ENCODE measurements at regions not wholly inside any gene's neighbourhood (a gene's known extent, or its start where the extent isn't known, plus 50 kb on each side); places are given as distances from the start of the nearest gene placed in this dataset.
"Not testable (repeated sequence)": the region's sequence is repeated elsewhere in the genome, so short reads cannot be mapped to it uniquely, and the experiment has no call there.

DNA sequence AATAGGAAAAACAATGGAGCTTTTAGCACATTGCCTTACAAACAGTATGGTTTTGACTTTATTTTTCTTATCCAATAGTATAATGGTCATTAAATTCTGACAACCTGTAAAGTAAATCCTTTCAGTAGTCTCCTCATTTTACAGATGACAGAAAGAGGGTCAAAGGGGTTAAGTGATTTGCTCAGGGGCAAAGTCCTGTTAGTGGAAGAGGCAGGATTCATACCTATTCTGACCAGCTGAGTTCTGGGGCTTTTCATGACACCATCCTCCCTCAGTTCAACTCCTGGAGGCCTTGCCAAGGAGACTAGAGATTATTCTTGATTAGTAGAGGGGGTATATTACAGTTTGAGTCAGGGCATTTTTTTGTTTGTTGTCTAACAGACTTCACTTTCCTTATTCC lies 278.7 kb upstream of the DUSP10 start:
- no peak for DNase-seq

DNA sequence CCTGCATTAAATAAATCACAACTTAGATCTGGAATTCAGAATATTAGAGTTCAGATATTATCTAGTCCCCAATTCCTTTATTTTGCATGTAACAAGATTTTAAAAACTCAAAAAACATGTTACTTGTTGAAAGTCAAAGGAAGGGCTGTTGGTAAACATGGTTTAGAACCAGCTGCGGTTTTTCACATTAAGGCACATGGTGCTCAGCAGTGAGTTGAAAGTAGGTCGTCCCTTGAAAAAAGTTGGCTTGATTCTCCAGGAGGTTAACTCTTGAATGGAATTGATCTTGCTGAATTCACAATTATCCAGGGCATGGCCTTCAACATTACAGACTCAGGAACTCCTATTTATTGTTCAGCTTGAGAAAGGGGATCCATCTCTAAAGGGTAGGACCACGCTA lies 277.1 kb upstream of the DUSP10 start:
- no peak for DNase-seq

- DNase-seq, result no peak
These were observed 276.2 kb upstream of the DUSP10 start for GRCh38 chr1:222018041-222018440.

- no peak for DNase-seq
These were observed 273.8 kb upstream of the DUSP10 start for GRCh38 chr1:222015686-222016085.

DNA sequence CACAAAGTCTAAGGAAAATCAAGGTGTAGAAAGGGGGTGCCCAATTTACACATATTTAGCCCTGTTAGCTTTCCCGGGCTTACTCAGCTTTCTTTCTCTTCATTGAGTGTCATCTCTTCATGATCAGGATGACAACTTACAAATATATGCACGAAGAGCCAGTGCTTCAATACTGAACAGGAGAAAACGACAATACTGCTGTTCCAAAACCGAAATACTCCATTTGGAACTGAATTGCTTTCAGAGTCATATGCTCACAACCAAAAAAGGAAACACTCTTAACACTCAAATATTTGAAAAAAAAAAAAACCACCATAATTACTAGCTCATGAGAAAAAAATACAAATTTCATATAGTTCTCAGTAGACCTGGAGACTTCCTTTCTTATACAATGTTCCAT lies 272.1 kb upstream of the DUSP10 start:
- DNase-seq, result no peak

GRCh38 chr1:222012816-222013215 lies 270.9 kb upstream of the DUSP10 start:
- DNase-seq, result no peak

GRCh38 chr1:222010306-222010705 lies 268.4 kb upstream of the DUSP10 start:
- DNase-seq, result no peak

- no peak for DNase-seq
These were observed 267.3 kb upstream of the DUSP10 start for GRCh38 chr1:222009105-222009730.

DNA sequence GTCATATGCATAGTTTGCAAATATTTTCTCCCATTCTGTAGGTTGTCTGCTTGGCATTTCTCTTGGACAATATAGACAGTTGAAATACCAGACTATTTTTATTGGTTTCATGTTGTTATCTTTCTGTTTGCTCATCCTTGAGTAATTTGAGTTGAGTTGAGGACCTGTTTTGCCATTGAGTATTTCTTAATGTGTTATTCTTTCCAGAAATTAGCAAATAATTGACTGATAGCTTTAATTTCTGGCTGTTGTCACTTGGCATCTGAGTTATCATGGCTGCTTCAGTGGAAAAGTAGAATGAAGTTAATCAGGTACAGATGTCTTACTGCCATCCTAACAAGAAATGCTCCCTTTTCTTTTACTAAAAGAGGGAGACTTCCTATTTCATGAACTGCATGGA lies 264.8 kb upstream of the DUSP10 start:
- no peak for DNase-seq

DNA sequence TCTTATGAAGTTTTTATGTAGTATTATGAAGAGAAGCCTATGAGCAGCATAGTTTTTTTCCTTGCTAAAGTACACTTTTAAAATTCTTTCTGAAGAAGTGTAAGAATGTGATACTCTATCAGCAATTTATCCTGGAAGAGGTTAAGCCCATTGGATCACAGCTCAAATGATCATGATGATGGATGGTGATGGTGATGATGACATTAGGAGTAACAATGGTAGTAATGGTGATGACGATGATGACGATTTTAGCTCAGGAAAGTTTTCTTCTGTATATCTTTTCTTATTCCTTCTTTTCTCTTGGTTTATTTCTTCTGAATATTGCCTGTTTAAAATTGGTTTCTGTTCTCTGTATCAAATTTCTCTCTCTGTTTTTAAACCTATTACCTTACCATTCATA lies 262.9 kb upstream of the DUSP10 start:
- DNase-seq, result no peak

- DNase-seq, result no peak
These were observed 262.1 kb upstream of the DUSP10 start for GRCh38 chr1:222004034-222004433.

DNA sequence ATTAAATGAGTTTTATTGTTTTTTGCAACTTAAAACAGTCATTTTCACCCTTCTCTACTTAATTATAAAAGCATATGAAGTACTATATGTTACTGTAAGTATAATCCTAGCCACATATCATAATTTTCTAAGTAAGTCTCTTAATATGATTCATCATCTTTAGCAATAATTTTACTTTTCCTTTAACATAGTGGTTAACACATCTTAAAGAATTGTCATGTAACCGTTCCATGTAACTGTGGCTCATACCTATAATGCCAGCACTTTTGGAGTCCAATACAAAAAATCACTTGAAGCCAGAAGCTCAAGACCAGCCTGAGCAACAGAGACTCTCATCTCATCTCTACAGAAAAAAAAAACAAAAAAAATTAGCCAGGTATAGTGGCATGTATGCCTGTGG lies 260.6 kb upstream of the DUSP10 start:
- DNase-seq, result no peak

GRCh38 chr1:222000131-222000530 lies 258.2 kb upstream of the DUSP10 start:
- DNase-seq, result no peak

- DNase-seq, result no peak
These were observed 256.9 kb upstream of the DUSP10 start for GRCh38 chr1:221998781-221999180.

- DNase-seq, result no peak
These were observed 256.3 kb upstream of the DUSP10 start for GRCh38 chr1:221998186-221998612.

- not testable (repeated sequence) for DNase-seq
These were observed 255.1 kb upstream of the DUSP10 start for GRCh38 chr1:221997012-221997411.

GRCh38 chr1:221994939-221995338 lies 253.1 kb upstream of the DUSP10 start:
- DNase-seq, result no peak

- DNase-seq, result no peak
These were observed 252.4 kb upstream of the DUSP10 start for GRCh38 chr1:221994274-221994698.

- no peak for DNase-seq
These were observed 251.6 kb upstream of the DUSP10 start for GRCh38 chr1:221993444-221993948.

GRCh38 chr1:221992427-221992826 lies 250.5 kb upstream of the DUSP10 start:
- DNase-seq, result no peak

- no peak for DNase-seq
These were observed 249.3 kb upstream of the DUSP10 start for GRCh38 chr1:221991221-221991620.

GRCh38 chr1:221989741-221990140 lies 247.9 kb upstream of the DUSP10 start:
- no peak for DNase-seq

- no peak for DNase-seq
These were observed 246.9 kb upstream of the DUSP10 start for GRCh38 chr1:221988829-221989228.

DNA sequence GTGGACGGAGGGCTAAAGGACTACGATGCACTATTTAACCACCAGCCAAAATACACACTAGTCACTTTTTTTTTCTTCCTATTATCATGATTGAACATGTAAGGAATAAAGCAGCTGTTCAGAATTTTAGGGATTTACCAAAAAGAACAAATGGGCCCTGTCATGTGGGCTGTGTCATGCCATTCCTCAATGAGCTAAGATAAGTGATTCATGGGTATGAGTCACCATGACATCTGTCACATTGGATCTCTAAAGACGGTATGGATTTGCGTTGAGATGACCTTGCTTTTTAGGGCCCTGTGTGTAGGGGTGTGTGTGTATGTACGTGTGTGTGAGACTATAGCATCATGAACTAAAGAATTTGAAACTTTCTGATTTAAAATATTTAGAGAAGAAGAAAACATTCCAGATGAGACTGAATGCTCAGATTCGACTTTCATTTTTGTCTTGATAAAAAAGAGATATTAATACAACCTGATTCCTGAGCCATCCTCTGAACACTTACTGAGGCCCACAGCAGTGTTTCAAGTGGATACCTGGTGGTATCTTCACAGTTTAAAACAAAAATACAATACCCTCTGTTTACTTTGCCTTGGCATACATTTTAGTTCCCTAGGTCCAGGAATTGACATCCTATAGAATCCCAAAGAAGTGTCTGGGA lies 246.1 kb upstream of the DUSP10 start:
- no peak for DNase-seq

DNA sequence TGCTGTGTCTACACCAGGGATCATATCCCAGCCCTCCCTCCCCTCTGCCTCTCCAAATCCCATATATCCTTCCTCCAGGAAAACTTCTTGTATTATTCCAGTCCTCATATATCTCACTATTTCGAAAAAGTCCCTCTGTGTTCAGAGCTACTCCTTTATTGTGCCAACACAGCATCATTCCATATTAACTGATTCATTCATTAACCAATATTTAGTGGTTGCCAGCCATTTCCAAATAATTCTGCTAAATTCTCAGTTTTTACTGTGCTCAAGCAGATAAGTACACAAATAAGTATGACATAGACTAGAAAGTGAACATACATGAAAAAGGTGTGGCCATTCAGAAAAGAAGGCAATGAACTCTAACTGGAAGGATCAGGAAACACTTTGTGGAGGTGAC lies 241.6 kb upstream of the DUSP10 start:
- no peak for DNase-seq
